ENCODE measurements at regions not wholly inside any gene's neighbourhood (a gene's known extent, or its start where the extent isn't known, plus 50 kb on each side); places are given as distances from the start of the nearest gene placed in this dataset.

GRCh38 chr6:87798393-87799278 is 96.6 kb upstream of the AKIRIN2 start:
- intact Hi-C loops (cut with DNase I) = no loop called here
- Histone ChIP-seq H3K36me3 (no peaks in the 10 kb centered on the region), H3K9me3 (no peaks in the 10 kb centered on the region), H3K4me1 (ENCODE audit: insufficient read depth) (no peaks in the 10 kb centered on the region), H3K27ac (no peak overlapping the region), H3K27me3 (no peaks in the 10 kb centered on the region), H3K4me3 (no peak overlapping the region)
- DNase-seq = no peak
- no peak for TF ChIP-seq POLR2A (IDR thresholded peaks at IDR 0.05)
- no peak for TF ChIP-seq EP300 (IDR thresholded peaks at IDR 0.05)
- TF ChIP-seq CTCF (IDR thresholded peaks at IDR 0.05) = no peak
- WGBS, 3 donors = 8 to 30% (median 15%) methylated on average over 2 of the region's 2 CpGs

- Histone ChIP-seq H3K27me3 (no peaks in the 10 kb centered on the region), H3K4me3 (no peak overlapping the region), H3K27ac (no peak overlapping the region), H3K4me1 (ENCODE audit: insufficient read depth) (no peaks in the 10 kb centered on the region), H3K36me3 (no peaks in the 10 kb centered on the region), H3K9me3 (no peaks in the 10 kb centered on the region)
- TF ChIP-seq CTCF (IDR thresholded peaks at IDR 0.05) = no peak
- no peak for TF ChIP-seq POLR2A (IDR thresholded peaks at IDR 0.05)
- TF ChIP-seq EP300 (IDR thresholded peaks at IDR 0.05) = no peak
- no peak for DNase-seq
- WGBS, 3 donors = 87 to 91% (median 88%) methylated on average over 11 of the region's 11 CpGs
- intact Hi-C loops (cut with DNase I) = no loop called here
Observed at GRCh38 chr6:87794922-87795885, 93.2 kb upstream of the AKIRIN2 start.

- Histone ChIP-seq H3K9me3 (no peaks in the 10 kb centered on the region), H3K4me1 (ENCODE audit: insufficient read depth) (peaks cover 2% of the 10 kb centered on the region), H3K27ac (no peak overlapping the region), H3K36me3 (no peaks in the 10 kb centered on the region), H3K4me3 (no peak overlapping the region), H3K27me3 (no peaks in the 10 kb centered on the region)
- no peak for DNase-seq
- intact Hi-C loops (cut with DNase I) = no loop called here
- TF ChIP-seq POLR2A (IDR thresholded peaks at IDR 0.05) (no peak), CTCF (IDR thresholded peaks at IDR 0.05) (no peak), EP300 (IDR thresholded peaks at IDR 0.05) (no peak)
- 90 to 97% (median 94%) methylated on average over 2 of the region's 2 CpGs for WGBS, 3 donors
Observed at GRCh38 chr6:87793315-87793714, 91.3 kb upstream of the AKIRIN2 start.

GRCh38 chr6:87791982-87792381 is 89.9 kb upstream of the AKIRIN2 start:
- 49 to 77% (median 75%) methylated on average over 7 of the region's 7 CpGs for WGBS, 3 donors
- H3K4me1 ChIP-seq (ENCODE audit: insufficient read depth) = peaks cover 2% of the 10 kb centered on the region
- no peak overlapping the region for H3K27ac ChIP-seq
- no peaks in the 10 kb centered on the region for H3K9me3 ChIP-seq
- H3K4me3 ChIP-seq = no peak overlapping the region
- H3K27me3 ChIP-seq = no peaks in the 10 kb centered on the region
- intact Hi-C loops (cut with DNase I) = no loop called here
- H3K36me3 ChIP-seq = no peaks in the 10 kb centered on the region
- DNase-seq = no peak
- no peak for TF ChIP-seq CTCF (IDR thresholded peaks at IDR 0.05)
- TF ChIP-seq EP300 (IDR thresholded peaks at IDR 0.05) = no peak
- TF ChIP-seq POLR2A (IDR thresholded peaks at IDR 0.05) = no peak

Measured in ovary (tissue), 7 donors.